HG03045 (cell line): ENCODE measurements at regions not wholly inside any gene's neighbourhood (a gene's known extent, or its start where the extent isn't known, plus 50 kb on each side); places are given as distances from the start of the nearest gene placed in this dataset.
A peak's percentile ranks its signal among the peaks of the same experiment; 100 is the strongest.

Experiments
- ATAC-seq: cut with Tn5 transposase; IDR thresholded peaks from one replicate; pipeline ENCODE4 v1.9.1; 2021; ENCODE audit warnings: mild to moderate bottlenecking, moderate library complexity; ENCODE audit not compliant: unreplicated experiment

GRCh38 chr7:13028036-13028824 is 340.8 kb downstream of the ARL4A start:
- ATAC-seq: no peak

- ATAC-seq: no peak
These were observed 341.3 kb downstream of the ARL4A start for GRCh38 chr7:13028825-13029099.

DNA sequence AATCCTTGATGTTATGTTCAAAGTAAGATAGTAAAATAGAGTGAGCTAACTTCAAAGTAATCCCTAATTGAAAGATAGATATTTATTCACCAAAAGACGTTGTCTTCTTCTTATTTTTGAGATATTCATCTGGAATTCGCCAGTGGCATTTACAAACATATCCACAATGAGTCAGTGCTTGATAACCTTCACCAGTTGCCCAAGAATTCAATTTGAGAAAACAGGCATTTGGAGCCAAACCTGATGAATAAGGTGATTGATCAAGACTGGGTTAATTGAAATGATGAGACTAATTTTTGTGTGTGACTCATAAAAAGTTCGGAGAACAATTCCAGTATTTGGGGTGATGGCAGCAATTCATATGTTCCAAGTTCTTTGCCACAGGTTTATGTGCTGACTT is 344.0 kb downstream of the ARL4A start:
- ATAC-seq: no peak

GRCh38 chr7:13032084-13032483 is 344.7 kb downstream of the ARL4A start:
- no peak for ATAC-seq

- no peak for ATAC-seq
These were observed 345.1 kb downstream of the ARL4A start for GRCh38 chr7:13032576-13032975.

- no peak for ATAC-seq
These were observed 347.3 kb downstream of the ARL4A start for GRCh38 chr7:13034693-13035092.

DNA sequence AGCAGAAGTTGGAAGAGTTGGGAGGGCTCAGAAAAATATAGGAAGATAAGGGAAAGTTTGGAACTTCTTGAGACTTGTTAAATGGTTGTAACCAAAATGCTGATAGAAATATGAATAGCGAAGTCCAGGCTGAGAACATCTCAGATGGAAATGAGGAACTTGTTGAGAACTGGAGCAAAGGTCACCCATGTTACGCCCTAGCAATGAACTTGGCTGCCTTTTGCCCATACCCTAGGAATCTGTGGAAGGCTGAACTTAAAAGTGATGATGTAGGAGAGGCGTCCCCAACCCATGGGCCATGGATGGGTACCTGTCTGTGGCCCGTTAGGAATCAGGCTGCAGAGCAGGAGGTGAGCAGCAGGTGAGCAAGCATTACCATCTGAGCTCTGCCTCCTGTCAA is 347.8 kb downstream of the ARL4A start:
- no peak for ATAC-seq

GRCh38 chr7:13036256-13036780 is 348.9 kb downstream of the ARL4A start:
- no peak for ATAC-seq

GRCh38 chr7:13037216-13037615 is 349.8 kb downstream of the ARL4A start:
- ATAC-seq: no peak

DNA sequence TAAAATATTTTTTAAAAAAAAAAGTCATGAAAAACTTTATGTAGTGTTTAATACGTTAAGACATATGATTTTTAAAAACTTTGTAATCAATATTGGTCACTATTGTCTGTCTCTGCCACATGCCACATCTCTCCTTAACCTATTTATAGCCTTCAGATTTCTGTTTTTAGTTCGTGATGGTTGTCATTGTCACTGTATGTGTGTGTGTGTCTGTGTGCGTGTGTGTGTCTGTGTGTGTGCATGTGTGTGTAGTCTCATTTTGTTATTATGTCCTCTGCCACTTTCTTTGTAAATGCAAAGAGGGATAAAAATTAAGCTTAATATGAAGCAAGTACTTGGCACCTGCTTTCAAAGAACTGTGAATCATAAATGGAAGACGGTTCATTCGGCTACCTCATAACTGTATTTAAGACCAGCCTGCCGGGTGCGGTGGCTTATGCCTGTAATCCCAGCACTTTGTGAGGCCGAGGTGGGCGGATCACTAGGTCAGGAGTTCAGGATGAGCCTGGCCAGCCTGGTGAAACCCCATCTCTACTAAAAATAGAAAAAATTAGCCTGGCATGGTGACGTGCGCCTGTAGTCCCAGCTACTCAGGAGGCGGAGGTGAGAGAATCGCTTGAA is 354.0 kb downstream of the ARL4A start:
- ATAC-seq: no peak

DNA sequence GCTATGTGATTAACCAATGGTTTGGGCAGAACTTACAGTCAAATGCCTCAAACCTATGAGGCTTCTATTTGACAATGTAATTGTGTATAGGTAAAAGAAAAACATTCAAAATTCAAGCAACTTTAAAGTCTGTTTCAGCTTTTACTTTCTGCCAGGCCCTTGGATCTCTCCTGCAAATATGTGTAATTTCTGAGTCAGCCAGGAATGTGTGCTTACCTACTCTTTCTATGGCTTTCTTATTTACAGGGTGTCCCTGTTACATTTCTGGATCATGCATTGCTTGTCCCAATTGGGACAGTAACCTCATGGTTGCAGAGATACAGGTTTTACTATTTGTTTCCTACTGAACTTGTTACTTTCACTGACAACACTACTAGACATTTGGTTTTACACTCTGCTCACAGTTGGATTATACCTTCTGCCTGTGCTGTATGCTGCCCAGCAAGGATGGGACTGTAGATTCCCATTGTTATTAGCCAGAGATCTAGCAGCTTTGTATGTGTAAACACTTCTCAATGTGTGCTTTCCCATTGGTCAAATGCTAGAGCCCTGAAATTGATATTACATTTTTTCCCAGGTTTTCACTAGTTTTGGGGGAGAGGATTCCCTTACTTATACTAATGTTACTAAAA is 355.3 kb downstream of the ARL4A start:
- no peak for ATAC-seq

DNA sequence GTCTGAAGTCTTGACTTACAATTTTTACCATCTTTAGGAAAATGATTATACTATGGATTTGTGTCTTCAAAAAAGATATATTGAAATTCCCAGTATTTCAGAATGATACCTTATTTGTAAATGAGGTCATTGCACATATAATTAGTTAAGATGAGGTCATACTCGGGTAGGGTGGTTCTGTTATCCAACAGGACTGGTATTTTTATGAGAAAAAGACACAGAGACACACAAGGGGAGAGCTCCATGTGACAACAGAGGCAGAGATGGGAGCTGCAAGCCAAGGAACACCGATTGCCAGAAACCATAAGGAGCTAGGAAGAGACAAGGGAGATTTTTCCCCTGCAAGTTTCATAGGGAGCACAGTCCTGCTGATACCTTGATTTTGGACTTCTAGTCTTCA is 356.9 kb downstream of the ARL4A start:
- ATAC-seq: no peak

- no peak for ATAC-seq
These were observed 359.6 kb downstream of the ARL4A start for GRCh38 chr7:13047061-13047460.

DNA sequence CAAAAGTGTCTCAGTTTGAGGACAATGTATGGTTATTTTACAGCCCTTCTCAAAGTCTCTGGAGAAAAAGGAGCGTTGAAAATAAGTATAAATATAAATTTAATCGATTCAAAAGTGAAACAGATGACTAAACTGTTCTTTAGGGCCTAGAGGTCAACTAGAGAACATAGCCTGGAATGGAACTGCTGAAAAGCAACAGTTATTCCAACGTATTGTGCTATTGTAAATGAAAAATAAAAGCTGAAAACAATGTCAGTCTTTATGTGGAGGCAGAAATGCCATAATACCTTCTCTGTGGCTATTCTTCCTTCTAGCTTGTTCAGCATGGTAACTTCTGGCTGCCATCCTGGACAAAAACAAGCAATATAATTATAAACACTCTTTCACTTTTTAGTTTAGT is 362.5 kb downstream of the ARL4A start:
- ATAC-seq: no peak

GRCh38 chr7:13050703-13051102 is 363.3 kb downstream of the ARL4A start:
- no peak for ATAC-seq

GRCh38 chr7:13055732-13056368 is 368.4 kb downstream of the ARL4A start:
- no peak for ATAC-seq

- ATAC-seq: peak; percentile 85
These were observed 370.2 kb downstream of the ARL4A start for GRCh38 chr7:13057462-13058200.

- no peak for ATAC-seq
These were observed 372.7 kb downstream of the ARL4A start for GRCh38 chr7:13060173-13060572.

GRCh38 chr7:13061115-13061514 is 373.7 kb downstream of the ARL4A start:
- no peak for ATAC-seq

DNA sequence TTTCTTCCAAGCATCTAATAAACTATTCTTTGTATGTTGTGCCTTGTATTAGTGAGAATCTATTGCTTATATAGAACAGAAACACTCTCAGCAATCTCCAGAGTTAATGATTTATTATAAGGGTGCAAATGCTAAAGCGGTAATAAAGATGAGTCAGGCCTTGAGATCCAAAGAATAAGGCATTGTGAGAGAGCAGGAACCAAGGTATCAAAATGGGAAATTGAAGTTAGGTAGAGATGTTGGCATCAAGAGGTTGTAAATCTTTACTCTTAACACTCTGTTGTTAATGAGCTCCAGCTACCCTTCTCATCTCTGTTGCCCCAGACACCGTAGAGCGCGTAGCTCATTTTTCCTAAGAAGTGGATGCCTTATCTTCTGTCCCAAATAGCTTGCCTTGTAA is 375.2 kb downstream of the ARL4A start:
- ATAC-seq: no peak

DNA sequence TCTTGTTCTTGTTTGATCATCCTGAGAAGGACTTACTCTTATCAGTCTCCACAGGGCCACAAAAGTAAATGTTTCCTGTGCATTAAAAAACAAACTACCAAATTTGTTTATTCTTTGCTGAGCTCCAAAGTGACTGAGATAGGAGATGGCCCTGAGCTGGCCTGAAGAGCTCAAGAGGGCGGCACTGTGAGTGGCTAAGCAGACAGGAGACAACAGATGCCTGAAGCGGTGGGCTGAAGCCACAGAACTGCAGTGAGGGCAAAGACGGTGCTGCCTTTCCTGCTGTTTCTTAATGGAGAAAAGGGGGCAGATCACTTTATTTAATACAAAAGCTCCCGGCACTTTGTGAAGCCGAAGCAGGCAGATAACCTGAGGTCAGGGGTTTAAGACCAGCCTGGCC is 379.6 kb downstream of the ARL4A start:
- no peak for ATAC-seq
